ENCODE measurements at regions not wholly inside any gene's neighbourhood (a gene's known extent, or its start where the extent isn't known, plus 50 kb on each side); places are given as distances from the start of the nearest gene placed in this dataset.

GRCh38 chr13:43994999-43995859 lies 115.5 kb downstream of the LACC1 start:
- no peak for DNase-seq (ENCODE audit: extremely low read depth, insufficient read length)
- no peak for TF ChIP-seq CTCF (IDR thresholded peaks at IDR 0.05; ENCODE audit: insufficient read depth, low read length, poor library complexity, severe bottlenecking)
- no peaks in the 10 kb centered on the region for H3K36me3 ChIP-seq (ENCODE audit: control insufficient read depth, insufficient read depth, low read length)
- no peaks in the 10 kb centered on the region; the same call in 1 of the 2 replicates for H3K27me3 ChIP-seq (replicated peaks; ENCODE audit: control insufficient read depth, insufficient read depth, low read length)
- no peak overlapping the region for H3K4me3 ChIP-seq (replicated peaks; ENCODE audit: low read depth, low read length)

GRCh38 chr13:43996221-43996620 lies 116.5 kb downstream of the LACC1 start:
- Histone ChIP-seq H3K4me3 (replicated peaks; ENCODE audit: low read depth, low read length) (no peak overlapping the region), H3K36me3 (ENCODE audit: control insufficient read depth, insufficient read depth, low read length) (no peaks in the 10 kb centered on the region), H3K27me3 (replicated peaks; ENCODE audit: control insufficient read depth, insufficient read depth, low read length) (no peaks in the 10 kb centered on the region; the same call in 1 of the 2 replicates)
- DNase-seq (ENCODE audit: extremely low read depth, insufficient read length) = no peak
- TF ChIP-seq CTCF (IDR thresholded peaks at IDR 0.05; ENCODE audit: insufficient read depth, low read length, poor library complexity, severe bottlenecking) = no peak

GRCh38 chr13:44003481-44003880 lies 123.8 kb downstream of the LACC1 start:
- Histone ChIP-seq H3K27me3 (replicated peaks; ENCODE audit: control insufficient read depth, insufficient read depth, low read length) (no peaks in the 10 kb centered on the region), H3K36me3 (ENCODE audit: control insufficient read depth, insufficient read depth, low read length) (no peaks in the 10 kb centered on the region), H3K4me3 (replicated peaks; ENCODE audit: low read depth, low read length) (no peak overlapping the region)
- no peak for TF ChIP-seq CTCF (IDR thresholded peaks at IDR 0.05; ENCODE audit: insufficient read depth, low read length, poor library complexity, severe bottlenecking)
- DNase-seq (ENCODE audit: extremely low read depth, insufficient read length) = no peak

- Histone ChIP-seq H3K27me3 (replicated peaks; ENCODE audit: control insufficient read depth, insufficient read depth, low read length) (no peaks in the 10 kb centered on the region), H3K4me3 (replicated peaks; ENCODE audit: low read depth, low read length) (no peak overlapping the region), H3K36me3 (ENCODE audit: control insufficient read depth, insufficient read depth, low read length) (no peaks in the 10 kb centered on the region)
- no peak for DNase-seq (ENCODE audit: extremely low read depth, insufficient read length)
- TF ChIP-seq CTCF (IDR thresholded peaks at IDR 0.05; ENCODE audit: insufficient read depth, low read length, poor library complexity, severe bottlenecking) = no peak
Observed at GRCh38 chr13:44004878-44005277, 125.2 kb downstream of the LACC1 start.

- Histone ChIP-seq H3K36me3 (ENCODE audit: control insufficient read depth, insufficient read depth, low read length) (no peaks in the 10 kb centered on the region), H3K27me3 (replicated peaks; ENCODE audit: control insufficient read depth, insufficient read depth, low read length) (no peaks in the 10 kb centered on the region), H3K4me3 (replicated peaks; ENCODE audit: low read depth, low read length) (no peak overlapping the region)
- TF ChIP-seq CTCF (IDR thresholded peaks at IDR 0.05; ENCODE audit: insufficient read depth, low read length, poor library complexity, severe bottlenecking) = no peak
- no peak for DNase-seq (ENCODE audit: extremely low read depth, insufficient read length)
Observed at GRCh38 chr13:44007451-44007850, 127.7 kb downstream of the LACC1 start.

Data from GM06990 (cell line).